ENCODE measurements at regions not wholly inside any gene's neighbourhood (a gene's known extent, or its start where the extent isn't known, plus 50 kb on each side); places are given as distances from the start of the nearest gene placed in this dataset.

DNA sequence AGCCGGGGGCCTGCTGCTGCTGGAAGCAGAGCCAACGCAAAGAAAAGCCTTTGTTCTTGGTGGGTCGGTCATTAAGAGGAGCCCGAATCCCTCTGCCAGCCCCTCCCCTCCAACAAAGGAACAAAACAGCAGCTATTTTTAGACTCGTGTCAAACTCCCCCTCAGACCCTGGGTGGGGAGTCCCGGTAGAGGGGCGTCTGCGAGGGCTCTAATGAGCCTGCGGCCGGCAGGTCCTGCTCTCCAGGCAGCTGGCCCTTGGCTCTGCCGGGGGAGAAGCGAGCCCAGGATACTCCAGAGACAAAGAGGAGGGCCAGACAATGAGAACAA, 114.0 kb downstream of the LHX2 start:
- no peak for TF ChIP-seq POLR2A (IDR thresholded peaks at IDR 0.05)
- TF ChIP-seq, protein P1, sequence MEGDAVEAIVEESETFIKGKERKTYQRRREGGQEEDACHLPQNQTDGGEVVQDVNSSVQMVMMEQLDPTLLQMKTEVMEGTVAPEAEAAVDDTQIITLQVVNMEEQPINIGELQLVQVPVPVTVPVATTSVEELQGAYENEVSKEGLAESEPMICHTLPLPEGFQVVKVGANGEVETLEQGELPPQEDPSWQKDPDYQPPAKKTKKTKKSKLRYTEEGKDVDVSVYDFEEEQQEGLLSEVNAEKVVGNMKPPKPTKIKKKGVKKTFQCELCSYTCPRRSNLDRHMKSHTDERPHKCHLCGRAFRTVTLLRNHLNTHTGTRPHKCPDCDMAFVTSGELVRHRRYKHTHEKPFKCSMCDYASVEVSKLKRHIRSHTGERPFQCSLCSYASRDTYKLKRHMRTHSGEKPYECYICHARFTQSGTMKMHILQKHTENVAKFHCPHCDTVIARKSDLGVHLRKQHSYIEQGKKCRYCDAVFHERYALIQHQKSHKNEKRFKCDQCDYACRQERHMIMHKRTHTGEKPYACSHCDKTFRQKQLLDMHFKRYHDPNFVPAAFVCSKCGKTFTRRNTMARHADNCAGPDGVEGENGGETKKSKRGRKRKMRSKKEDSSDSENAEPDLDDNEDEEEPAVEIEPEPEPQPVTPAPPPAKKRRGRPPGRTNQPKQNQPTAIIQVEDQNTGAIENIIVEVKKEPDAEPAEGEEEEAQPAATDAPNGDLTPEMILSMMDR (IDR thresholded peaks at IDR 0.05) = no peak
